Hepatocyte (in vitro differentiated cells): ENCODE measurements at regions not wholly inside any gene's neighbourhood (a gene's known extent, or its start where the extent isn't known, plus 50 kb on each side); places are given as distances from the start of the nearest gene placed in this dataset.

ENCODE experiments used
- DNase-seq: peaks from one replicate; pipeline ENCODE4 v3.0.0-alpha.2; 2016; ENCODE audit warnings: low spot score
- H2AFZ ChIP-seq: fragments of 200-600 bp; sonication (generic); 2 replicates; pipeline ENCODE4 v1.6.0; 2016; ENCODE audit warnings: antibody characterized with exemption, mild to moderate bottlenecking
- H3K27ac ChIP-seq: fragments of 200-600 bp; sonication (generic); 2 replicates; pipeline ENCODE4 v1.5.1; 2016; ENCODE audit warnings: mild to moderate bottlenecking
- H3K27me3 ChIP-seq: fragments of 200-600 bp; sonication (generic); 2 replicates; pipeline ENCODE4 v1.6.1; 2016
- H3K36me3 ChIP-seq: fragments of 200-600 bp; sonication (generic); replicated peaks from 2 replicates; pipeline ENCODE4 v1.5.1; 2016; ENCODE audit warnings: low read depth; ENCODE audit not compliant: insufficient read depth
- H3K4me1 ChIP-seq: fragments of 200-600 bp; sonication (generic); 2 replicates; pipeline ENCODE4 v1.5.1; 2016; ENCODE audit warnings: mild to moderate bottlenecking, moderate library complexity; ENCODE audit not compliant: insufficient read depth
- H3K4me2 ChIP-seq: fragments of 200-600 bp; sonication (generic); 2 replicates; pipeline ENCODE4 v1.6.0; 2016
- H3K4me3 ChIP-seq: fragments of 200-600 bp; sonication (generic); 2 replicates; pipeline ENCODE4 v1.5.1; 2016; ENCODE audit warnings: mild to moderate bottlenecking
- H3K79me2 ChIP-seq: fragments of 200-600 bp; sonication (generic); 2 replicates; pipeline ENCODE4 v1.6.0; 2017; ENCODE audit warnings: mild to moderate bottlenecking
- H3K9me2 ChIP-seq: fragments of 200-600 bp; sonication (generic); replicated peaks from 2 replicates; pipeline ENCODE4 v1.6.0; 2017; ENCODE audit warnings: mild to moderate bottlenecking; ENCODE audit not compliant: insufficient read depth
- H3K9me3 ChIP-seq: fragments of 200-600 bp; sonication (generic); 2 replicates; pipeline ENCODE4 v1.5.1; 2016; ENCODE audit warnings: low read depth, mild to moderate bottlenecking
- H4K20me1 ChIP-seq: fragments of 200-600 bp; sonication (generic); 2 replicates; pipeline ENCODE4 v1.6.0; 2016; ENCODE audit warnings: mild to moderate bottlenecking; ENCODE audit not compliant: insufficient read depth, poor library complexity, severe bottlenecking
- EZH2 ChIP-seq: fragments of 200-600 bp; sonication (generic); IDR thresholded peaks from 2 replicates; pipeline ENCODE4 v1.6.1; 2016; ENCODE audit warnings: antibody characterized with exemption, mild to moderate bottlenecking, borderline replicate concordance
- EZH2phosphoT487 ChIP-seq: fragments of 200-600 bp; sonication (generic); IDR thresholded peaks from one replicate; pipeline ENCODE4 v1.6.1; 2018; ENCODE audit warnings: antibody characterized with exemption, mild to moderate bottlenecking, low read depth, moderate library complexity; ENCODE audit not compliant: unreplicated experiment, severe bottlenecking
- WGBS: methylation state at CpG from one replicate; pipeline ENCODE4 v1.1.6; 2016; ENCODE audit warnings: low lambda C conversion rate; ENCODE audit errors: missing lambda C conversion rate; 5-methylcytosine and 5-hydroxymethylcytosine counted together
- TF ChIP-seq, protein P1 (sequence below): fragments of 200-600 bp; sonication (generic); IDR thresholded peaks from 2 replicates; pipeline ENCODE4 v1.5.1; 2016; ENCODE audit warnings: antibody characterized with exemption, mild to moderate bottlenecking; ENCODE audit not compliant: poor library complexity

DNA sequence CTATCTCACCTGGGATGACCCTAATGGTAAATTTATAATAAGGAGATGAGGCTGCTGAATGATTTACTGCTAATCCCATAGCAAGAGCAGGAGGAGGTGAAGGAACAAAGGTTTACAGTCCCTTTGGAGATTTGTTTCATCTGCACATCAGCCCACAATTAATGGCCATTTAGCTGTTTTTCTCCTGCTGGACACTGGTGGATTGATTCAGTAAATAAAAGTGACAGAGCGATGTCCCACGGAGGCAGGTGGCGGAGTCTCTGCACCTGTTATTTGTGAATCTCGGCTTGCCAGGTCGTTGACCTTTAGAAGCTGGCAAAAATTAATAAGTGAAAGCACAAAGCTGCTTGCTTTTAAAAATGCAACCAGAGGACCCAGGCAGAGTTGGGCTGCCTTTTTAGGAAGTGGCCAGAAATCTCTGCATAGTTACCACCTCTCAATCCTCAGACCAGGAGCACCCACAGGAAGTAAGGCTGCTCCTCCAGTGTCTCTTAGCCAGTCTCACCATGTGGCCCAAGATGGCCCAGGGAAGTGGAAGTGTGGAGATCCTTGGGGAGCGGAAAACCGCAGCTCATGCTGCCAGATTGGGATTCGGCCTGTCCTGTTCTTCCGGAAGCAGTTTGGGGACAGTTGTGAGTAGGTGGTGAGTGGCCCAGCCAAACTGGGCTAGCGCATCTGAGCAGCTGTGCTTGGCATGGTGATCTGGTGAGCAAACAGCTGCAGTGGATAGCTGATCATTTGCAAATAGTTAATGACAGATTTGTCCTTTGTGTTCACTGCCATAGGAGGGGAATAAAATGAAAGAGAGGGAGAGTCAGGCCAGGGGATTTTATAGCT, 1005.7 kb upstream of the PIK3C3 start:
- Histone ChIP-seq H3K36me3 (no peaks in the 10 kb centered on the region), H3K9me2 (no peaks in the 10 kb centered on the region), H3K79me2 (no peaks in the 10 kb centered on the region), H3K4me2 (no peak overlapping the region), H3K4me1 (no peaks in the 10 kb centered on the region), H3K27ac (no peak overlapping the region), H2AFZ (no peak overlapping the region), H3K9me3 (no peaks in the 10 kb centered on the region), H3K27me3 (no peaks in the 10 kb centered on the region), H3K4me3 (no peak overlapping the region), H4K20me1 (no peaks in the 10 kb centered on the region)
- no peak for TF ChIP-seq EZH2
- TF ChIP-seq, protein P1, sequence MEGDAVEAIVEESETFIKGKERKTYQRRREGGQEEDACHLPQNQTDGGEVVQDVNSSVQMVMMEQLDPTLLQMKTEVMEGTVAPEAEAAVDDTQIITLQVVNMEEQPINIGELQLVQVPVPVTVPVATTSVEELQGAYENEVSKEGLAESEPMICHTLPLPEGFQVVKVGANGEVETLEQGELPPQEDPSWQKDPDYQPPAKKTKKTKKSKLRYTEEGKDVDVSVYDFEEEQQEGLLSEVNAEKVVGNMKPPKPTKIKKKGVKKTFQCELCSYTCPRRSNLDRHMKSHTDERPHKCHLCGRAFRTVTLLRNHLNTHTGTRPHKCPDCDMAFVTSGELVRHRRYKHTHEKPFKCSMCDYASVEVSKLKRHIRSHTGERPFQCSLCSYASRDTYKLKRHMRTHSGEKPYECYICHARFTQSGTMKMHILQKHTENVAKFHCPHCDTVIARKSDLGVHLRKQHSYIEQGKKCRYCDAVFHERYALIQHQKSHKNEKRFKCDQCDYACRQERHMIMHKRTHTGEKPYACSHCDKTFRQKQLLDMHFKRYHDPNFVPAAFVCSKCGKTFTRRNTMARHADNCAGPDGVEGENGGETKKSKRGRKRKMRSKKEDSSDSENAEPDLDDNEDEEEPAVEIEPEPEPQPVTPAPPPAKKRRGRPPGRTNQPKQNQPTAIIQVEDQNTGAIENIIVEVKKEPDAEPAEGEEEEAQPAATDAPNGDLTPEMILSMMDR, result no peak
- TF ChIP-seq EZH2phosphoT487, result no peak
- DNase-seq, result no peak
- WGBS, result 85% methylated on average over 10 of the region's 10 CpGs

DNA sequence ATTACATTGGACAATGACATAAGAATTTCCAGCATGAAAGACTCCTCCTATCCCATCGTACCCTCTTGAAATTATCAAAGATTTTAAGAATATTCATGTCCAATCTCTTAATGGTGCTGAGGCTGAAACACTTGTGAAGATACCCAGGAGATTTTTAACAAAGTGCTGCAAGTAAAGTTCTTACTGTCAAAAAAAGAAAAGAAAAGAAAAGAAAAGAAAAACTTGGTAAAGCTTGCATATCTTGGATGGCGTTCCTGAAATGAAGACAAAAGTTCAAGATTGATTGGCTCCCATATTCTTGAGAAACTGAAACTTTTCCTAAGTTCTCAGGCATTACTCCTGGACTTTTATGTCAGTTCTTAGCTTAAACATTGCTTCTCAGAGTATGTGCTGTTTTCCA, 1010.5 kb upstream of the PIK3C3 start:
- no peak overlapping the region for H3K27ac ChIP-seq
- H4K20me1 ChIP-seq, result no peaks in the 10 kb centered on the region
- no peak for DNase-seq
- no peaks in the 10 kb centered on the region for H3K79me2 ChIP-seq
- H3K9me3 ChIP-seq, result no peaks in the 10 kb centered on the region
- H2AFZ ChIP-seq, result no peak overlapping the region
- H3K9me2 ChIP-seq, result no peaks in the 10 kb centered on the region
- H3K36me3 ChIP-seq, result no peaks in the 10 kb centered on the region
- TF ChIP-seq EZH2 (no peak), EZH2phosphoT487 (no peak)
- TF ChIP-seq, protein P1, result no peak
- no peaks in the 10 kb centered on the region for H3K4me1 ChIP-seq
- no peak overlapping the region for H3K4me2 ChIP-seq
- H3K27me3 ChIP-seq, result no peaks in the 10 kb centered on the region
- WGBS, result 91% methylated on average over 2 of the region's 2 CpGs
- H3K4me3 ChIP-seq, result no peak overlapping the region

DNA sequence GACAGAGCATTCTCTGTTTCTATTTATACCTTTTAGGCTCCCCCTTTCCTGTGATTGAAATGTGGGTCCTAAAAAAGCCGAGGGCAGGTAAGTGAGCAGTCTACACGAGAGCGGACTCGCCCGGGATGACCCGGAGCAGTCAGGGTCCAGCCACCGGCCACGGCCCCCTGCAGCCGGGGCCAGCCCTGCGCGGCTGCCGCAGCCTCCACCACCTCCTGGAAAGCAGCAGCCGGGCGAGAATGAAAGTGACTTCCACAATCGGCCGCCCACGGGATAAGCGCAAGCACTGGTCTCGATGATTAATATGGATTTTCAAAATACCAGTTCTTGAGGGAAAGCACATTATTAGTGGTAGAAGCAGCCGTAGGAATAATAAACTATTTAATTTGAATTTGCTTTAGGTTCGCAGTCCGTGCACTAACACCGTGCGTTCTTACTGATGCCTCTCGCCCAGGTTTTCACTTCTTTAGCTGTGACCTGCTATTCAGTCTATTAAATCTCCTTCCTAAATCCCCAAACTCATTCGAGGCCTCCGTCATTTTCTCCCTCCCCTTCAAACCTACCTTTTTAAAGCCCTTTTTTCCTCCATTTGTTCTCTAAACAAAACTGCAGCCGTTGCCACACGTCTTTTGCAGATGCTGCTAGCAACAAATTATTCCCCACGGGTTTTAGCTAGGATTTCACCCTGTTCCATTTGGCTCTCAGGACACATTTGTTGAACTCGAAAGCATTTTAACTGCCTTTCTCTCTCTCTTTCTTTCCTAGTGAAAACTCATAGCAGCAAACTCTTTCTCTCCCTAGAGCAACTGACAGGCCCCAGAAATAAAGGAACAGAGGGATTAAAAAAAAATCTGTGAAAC, 1015.1 kb upstream of the PIK3C3 start:
- no peak overlapping the region for H3K4me3 ChIP-seq
- no peaks in the 10 kb centered on the region for H3K36me3 ChIP-seq
- no peak overlapping the region for H2AFZ ChIP-seq
- H3K79me2 ChIP-seq, result no peaks in the 10 kb centered on the region
- no peak overlapping the region for H3K4me2 ChIP-seq
- no peaks in the 10 kb centered on the region for H4K20me1 ChIP-seq
- no peaks in the 10 kb centered on the region for H3K4me1 ChIP-seq
- WGBS, result 84% methylated on average over 31 of the region's 31 CpGs
- no peak for DNase-seq
- H3K27me3 ChIP-seq, result no peaks in the 10 kb centered on the region
- no peaks in the 10 kb centered on the region for H3K9me3 ChIP-seq
- no peaks in the 10 kb centered on the region for H3K9me2 ChIP-seq
- H3K27ac ChIP-seq, result no peak overlapping the region
- TF ChIP-seq EZH2phosphoT487 (no peak), EZH2 (no peak)
- TF ChIP-seq, protein P1, result no peak
